Fibroblast of the aortic adventitia (primary cell): ENCODE measurements at regions not wholly inside any gene's neighbourhood (a gene's known extent, or its start where the extent isn't known, plus 50 kb on each side); places are given as distances from the start of the nearest gene placed in this dataset.
"Not testable (repeated sequence)": the region's sequence is repeated elsewhere in the genome, so short reads cannot be mapped to it uniquely, and the experiment has no call there.

ENCODE experiments used
- DNase-seq: peaks from one replicate; pipeline ENCODE4 v3.0.0-alpha.2; 2010; ENCODE audit warnings: low read depth
- H3K4me3 ChIP-seq: 2 replicates; pipeline ENCODE4 v1.5.1; 2011; ENCODE audit warnings: low read depth, mild to moderate bottlenecking, control low read depth, low read length, moderate library complexity
- TF ChIP-seq, protein P1 (sequence below): IDR thresholded peaks from 2 replicates; pipeline ENCODE4 v1.5.1; 2011; ENCODE audit warnings: mild to moderate bottlenecking, low read length, control low read depth, inconsistent platforms; ENCODE audit not compliant: insufficient read depth

DNA sequence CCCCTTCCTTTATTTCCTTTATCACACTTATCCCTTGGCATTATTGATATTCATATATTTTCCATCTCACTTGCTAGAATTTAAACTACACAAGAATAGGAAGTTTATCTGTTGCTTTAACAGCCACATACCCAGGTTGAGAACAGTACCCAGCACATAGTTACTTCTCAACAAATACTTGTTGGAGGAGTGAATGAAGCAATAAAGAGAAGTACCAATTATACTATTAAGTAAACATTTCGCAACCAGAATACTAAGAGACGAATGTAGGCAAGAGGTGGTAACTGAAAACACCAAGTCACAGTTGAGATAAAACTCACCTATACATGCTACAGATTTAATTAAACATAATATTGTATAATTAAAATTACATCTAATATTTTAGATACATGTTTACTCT is 110.9 kb downstream of the FSCB start:
- no peak overlapping the region for H3K4me3 ChIP-seq
- DNase-seq, result no peak
- TF ChIP-seq, protein P1, sequence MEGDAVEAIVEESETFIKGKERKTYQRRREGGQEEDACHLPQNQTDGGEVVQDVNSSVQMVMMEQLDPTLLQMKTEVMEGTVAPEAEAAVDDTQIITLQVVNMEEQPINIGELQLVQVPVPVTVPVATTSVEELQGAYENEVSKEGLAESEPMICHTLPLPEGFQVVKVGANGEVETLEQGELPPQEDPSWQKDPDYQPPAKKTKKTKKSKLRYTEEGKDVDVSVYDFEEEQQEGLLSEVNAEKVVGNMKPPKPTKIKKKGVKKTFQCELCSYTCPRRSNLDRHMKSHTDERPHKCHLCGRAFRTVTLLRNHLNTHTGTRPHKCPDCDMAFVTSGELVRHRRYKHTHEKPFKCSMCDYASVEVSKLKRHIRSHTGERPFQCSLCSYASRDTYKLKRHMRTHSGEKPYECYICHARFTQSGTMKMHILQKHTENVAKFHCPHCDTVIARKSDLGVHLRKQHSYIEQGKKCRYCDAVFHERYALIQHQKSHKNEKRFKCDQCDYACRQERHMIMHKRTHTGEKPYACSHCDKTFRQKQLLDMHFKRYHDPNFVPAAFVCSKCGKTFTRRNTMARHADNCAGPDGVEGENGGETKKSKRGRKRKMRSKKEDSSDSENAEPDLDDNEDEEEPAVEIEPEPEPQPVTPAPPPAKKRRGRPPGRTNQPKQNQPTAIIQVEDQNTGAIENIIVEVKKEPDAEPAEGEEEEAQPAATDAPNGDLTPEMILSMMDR, result no peak

DNA sequence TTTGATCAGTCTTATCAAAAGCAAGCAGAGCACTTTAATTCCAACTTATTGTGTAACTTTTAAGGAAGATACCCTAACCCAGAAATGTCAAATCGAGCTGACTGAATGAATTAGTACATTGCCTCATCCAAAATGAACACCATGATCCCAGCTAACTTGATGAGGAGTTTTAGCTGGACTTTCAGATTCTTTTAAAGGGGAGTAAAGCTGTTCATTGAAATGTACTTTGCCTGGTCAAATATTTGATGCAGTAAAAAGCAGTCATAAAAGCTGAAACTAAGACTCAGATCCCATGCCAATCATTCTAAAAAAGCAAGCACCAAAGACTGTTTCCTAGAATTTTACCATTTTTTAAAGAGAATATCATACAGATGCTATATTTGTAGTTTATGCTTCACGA is 114.1 kb downstream of the FSCB start:
- TF ChIP-seq, protein P1, result no peak
- DNase-seq, result no peak
- no peak overlapping the region for H3K4me3 ChIP-seq

DNA sequence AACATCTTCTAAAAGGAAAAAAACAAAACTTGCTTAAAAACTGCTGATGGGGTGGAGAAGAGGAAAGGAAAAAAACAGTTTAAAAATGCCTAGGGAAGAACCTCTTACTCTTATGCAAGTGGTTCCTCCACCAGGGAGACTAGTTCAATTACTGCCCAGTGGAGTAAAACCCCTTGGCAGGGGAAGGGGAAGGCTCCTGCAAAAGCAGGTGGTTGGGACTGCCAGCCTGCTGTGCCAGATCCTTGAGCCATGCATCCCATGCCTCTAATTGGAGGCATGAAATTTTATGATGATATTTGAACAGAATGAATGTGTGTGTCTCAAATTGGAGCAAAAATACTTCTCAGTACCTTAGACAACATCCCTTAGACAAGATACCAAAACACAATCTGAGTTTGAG is 118.8 kb downstream of the FSCB start:
- TF ChIP-seq, protein P1, result no peak
- no peak for DNase-seq
- no peak overlapping the region for H3K4me3 ChIP-seq

DNA sequence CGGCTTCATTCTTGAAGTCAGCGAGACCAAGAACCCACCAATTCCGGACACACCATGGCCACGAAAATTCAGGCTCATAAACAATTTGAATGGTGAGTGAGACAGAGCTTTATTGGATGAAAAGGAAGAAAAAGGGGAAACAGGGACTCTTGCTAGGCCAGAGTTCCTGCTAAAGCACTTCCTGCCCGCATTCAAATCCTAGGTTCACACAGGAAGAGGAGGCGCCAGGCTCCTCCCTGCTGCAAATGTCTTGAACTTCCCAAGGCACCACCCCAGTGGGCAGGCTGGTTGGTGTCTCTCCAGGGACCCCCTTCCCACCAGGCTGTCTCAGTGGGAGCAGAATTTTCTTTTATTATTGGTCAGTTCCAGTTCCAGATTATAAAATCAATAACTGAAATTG is 121.2 kb downstream of the FSCB start:
- TF ChIP-seq, protein P1, result no peak
- H3K4me3 ChIP-seq, result no peak overlapping the region
- DNase-seq, result no peak

DNA sequence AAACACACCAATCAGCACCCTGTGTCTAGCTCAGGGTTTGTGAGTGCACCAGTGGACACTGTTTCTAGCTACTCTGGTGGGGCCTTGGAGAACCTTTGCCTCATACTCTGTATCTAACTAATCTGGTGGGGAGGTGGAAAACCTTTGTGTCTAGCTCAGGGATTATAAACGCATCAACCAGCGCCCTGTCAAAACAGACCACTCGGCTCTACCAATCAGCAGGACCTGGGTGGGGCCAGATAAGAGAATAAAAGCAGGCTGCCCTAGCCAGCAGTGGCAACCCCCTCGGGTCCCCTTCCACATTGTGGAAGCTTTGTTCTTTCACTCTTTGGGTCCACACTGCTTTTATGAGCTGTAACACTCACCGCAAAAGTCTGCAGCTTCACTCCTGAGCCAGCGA is 121.8 kb downstream of the FSCB start:
- H3K4me3 ChIP-seq, DNase-seq: not testable (repeated sequence)

DNA sequence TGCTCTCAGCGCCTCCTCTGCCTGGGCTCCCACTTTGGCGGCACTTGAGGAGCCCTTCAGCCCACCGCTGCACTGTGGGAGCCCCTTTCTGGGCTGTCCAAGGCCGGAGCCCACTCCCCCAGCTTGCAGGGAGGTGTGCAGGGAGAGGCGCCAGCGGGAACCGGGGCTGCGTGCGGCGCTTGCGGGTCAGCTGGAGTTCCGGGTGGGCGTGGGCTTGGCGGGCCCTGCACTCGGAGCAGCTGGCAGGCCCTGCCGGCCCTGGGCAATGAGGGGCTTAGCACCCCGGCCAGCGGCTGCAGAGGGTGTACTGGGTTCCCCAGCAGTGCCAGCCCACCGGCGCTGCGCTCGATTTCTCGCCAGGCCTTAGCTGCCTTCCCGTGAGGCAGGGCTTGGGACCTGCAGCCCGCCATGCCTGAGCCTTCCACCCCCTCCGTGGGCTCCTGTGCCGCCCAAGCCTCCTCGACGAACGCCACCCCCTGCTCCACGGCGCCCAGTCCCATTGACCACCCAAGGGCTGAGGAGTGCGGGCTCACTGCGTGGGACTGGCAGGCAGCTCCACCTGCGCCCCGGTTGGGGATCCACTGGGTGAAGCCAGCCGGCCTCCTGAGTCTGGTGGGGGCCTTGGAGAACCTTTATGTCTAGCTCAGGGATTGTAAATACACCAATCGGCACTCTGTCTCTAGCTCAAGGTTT is 122.3 kb downstream of the FSCB start:
- not testable (repeated sequence) for DNase-seq, H3K4me3 ChIP-seq

DNA sequence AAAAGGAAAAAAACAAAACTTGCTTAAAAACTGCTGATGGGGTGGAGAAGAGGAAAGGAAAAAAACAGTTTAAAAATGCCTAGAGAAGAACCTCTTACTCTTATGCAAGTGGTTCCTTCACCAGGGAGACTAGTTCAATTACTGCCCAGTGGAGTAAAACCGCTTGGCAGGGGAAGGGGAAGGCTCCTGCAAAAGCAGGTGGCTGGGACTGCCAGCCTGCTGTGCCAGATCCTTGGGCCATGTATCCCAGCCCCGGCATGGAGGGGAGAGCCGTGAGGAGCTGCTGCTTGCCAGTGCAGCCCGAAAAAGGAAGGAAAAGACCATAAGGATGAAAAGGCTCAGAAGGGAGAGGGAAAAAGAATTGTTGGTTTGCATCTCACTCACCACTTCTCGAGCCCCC is 123.0 kb downstream of the FSCB start:
- TF ChIP-seq, protein P1, result no peak
- no peak for DNase-seq
- no peak overlapping the region for H3K4me3 ChIP-seq

DNA sequence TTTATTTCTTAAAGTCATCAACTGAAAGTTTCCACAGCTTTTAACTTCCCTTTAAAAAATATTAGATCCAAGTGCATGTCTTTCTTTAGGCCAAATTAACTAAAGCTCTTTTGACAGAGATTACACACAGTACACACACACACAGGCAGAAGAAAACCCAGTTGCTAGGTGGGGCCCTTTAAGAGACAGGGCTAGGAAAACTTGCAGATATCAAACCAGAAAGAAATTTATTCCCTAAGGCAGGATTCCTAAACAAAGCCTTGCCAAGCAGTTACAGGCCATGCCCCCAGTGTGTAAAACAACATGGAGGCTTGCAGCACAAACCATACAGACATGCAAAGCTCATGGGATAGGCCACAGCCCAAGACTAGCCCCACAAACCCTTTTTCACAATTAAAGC is 123.4 kb downstream of the FSCB start:
- no peak overlapping the region for H3K4me3 ChIP-seq
- peak; percentile 7 for DNase-seq
- TF ChIP-seq, protein P1, result no peak
